Activated CD4-positive, alpha-beta T cell treated with anti-CD3 and anti-CD28 coated beads, Interleukin-2, amount 50 U/mL, for 4 hours (primary cell): ENCODE measurements at regions not wholly inside any gene's neighbourhood (a gene's known extent, or its start where the extent isn't known, plus 50 kb on each side); places are given as distances from the start of the nearest gene placed in this dataset.

ENCODE experiments used
- DNase-seq, 2 experiments: peaks; one replicate each; pipeline ENCODE4 v3.0.0-alpha.2; 2020

GRCh38 chr6:169899481-169900145 lies 148.2 kb downstream of the ERMARD start:
- DNase-seq: no peak

GRCh38 chr6:169898788-169899480 lies 147.5 kb downstream of the ERMARD start:
- DNase-seq: no peak

GRCh38 chr6:169897601-169898358 lies 146.4 kb downstream of the ERMARD start:
- DNase-seq: no peak

- no peak for DNase-seq
Observed at GRCh38 chr6:169896826-169897456, 145.5 kb downstream of the ERMARD start.

GRCh38 chr6:169895926-169896761 lies 144.7 kb downstream of the ERMARD start:
- DNase-seq: no peak

- DNase-seq: no peak
Observed at GRCh38 chr6:169895000-169895759, 143.8 kb downstream of the ERMARD start.

- no peak for DNase-seq
Observed at GRCh38 chr6:169894377-169894960, 143.0 kb downstream of the ERMARD start.

- DNase-seq: no peak
Observed at GRCh38 chr6:169893624-169894023, 142.2 kb downstream of the ERMARD start.

- no peak for DNase-seq
Observed at GRCh38 chr6:169891846-169892245, 140.4 kb downstream of the ERMARD start.

GRCh38 chr6:169891421-169891820 lies 140.0 kb downstream of the ERMARD start:
- DNase-seq: no peak

GRCh38 chr6:169890901-169891300 lies 139.5 kb downstream of the ERMARD start:
- DNase-seq: no peak

- no peak for DNase-seq
Observed at GRCh38 chr6:169890049-169890448, 138.6 kb downstream of the ERMARD start.

- no peak for DNase-seq
Observed at GRCh38 chr6:169887529-169888140, 136.2 kb downstream of the ERMARD start.

GRCh38 chr6:169886631-169887227 lies 135.3 kb downstream of the ERMARD start:
- no peak for DNase-seq

GRCh38 chr6:169885831-169886230 lies 134.4 kb downstream of the ERMARD start:
- no peak for DNase-seq

GRCh38 chr6:169885131-169885530 lies 133.7 kb downstream of the ERMARD start:
- DNase-seq: no peak

- DNase-seq: no peak
Observed at GRCh38 chr6:169884158-169884557, 132.7 kb downstream of the ERMARD start.

GRCh38 chr6:169883316-169883715 lies 131.9 kb downstream of the ERMARD start:
- DNase-seq: no peak

GRCh38 chr6:169881976-169882375 lies 130.6 kb downstream of the ERMARD start:
- no peak for DNase-seq

- DNase-seq: no peak
Observed at GRCh38 chr6:169881398-169881797, 130.0 kb downstream of the ERMARD start.
